ENCODE measurements at regions not wholly inside any gene's neighbourhood (a gene's known extent, or its start where the extent isn't known, plus 50 kb on each side); places are given as distances from the start of the nearest gene placed in this dataset.
"Not testable (repeated sequence)": the region's sequence is repeated elsewhere in the genome, so short reads cannot be mapped to it uniquely, and the experiment has no call there.

- no peak for ATAC-seq
These were observed 98.9 kb upstream of the IPO9 start for GRCh38 chr1:201729973-201730608.

GRCh38 chr1:201730611-201731010 is 98.3 kb upstream of the IPO9 start:
- no peak for ATAC-seq

DNA sequence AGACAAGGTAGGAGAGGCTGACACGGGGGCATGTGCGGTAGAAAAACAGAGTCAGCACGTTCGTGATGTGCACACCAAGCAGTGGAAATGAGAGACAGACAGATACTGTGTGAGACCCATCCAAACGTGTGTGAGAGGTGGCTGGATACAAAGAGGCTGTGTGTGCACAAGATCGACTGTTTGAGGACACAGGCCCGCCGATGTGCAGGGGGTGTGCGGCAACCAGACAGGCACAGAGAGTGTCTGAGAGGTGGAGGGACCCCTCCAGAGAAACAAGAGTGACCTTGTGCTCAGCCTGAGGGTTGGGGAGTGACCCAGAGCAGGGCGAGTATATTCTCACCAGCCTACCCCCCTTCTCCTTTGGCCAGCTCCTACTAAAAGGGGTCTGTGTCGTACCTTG is 97.8 kb upstream of the IPO9 start:
- peak; percentile 10 for ATAC-seq

- ATAC-seq: no peak
These were observed 97.4 kb upstream of the IPO9 start for GRCh38 chr1:201731592-201731991.

GRCh38 chr1:201732351-201732750 is 96.6 kb upstream of the IPO9 start:
- ATAC-seq: no peak

GRCh38 chr1:201734221-201734620 is 94.7 kb upstream of the IPO9 start:
- not testable (repeated sequence) for ATAC-seq

GRCh38 chr1:201734786-201735185 is 94.2 kb upstream of the IPO9 start:
- no peak for ATAC-seq

DNA sequence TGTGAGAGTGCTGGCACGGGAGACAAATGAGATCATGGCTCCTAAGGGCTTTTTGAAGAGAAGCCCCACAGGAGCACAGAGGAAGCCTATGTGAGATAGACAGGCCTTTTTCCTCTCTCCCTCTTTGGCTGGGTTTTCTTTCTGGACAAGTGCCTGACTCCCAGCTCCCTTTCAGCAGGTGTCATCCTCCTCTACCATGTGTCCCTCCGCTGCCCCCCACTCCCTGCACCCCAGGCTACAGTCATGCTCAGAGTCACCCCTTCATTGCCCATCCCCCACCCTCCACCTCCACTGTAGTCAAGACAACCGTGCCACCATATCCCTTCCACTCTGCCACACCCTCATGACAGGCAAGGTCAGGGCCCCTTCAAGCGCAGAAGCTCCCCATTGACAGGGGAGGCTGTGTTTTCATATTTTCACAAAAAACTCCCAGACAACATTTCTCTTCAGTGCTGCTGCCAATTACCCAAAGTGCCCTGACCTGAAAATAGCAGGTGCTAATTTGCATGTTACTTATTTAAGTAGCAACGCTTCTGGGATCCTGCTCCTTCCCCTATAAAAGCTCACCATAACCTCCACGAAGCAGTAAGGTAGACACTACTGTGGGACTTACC is 92.1 kb upstream of the IPO9 start:
- ATAC-seq: no peak

DNA sequence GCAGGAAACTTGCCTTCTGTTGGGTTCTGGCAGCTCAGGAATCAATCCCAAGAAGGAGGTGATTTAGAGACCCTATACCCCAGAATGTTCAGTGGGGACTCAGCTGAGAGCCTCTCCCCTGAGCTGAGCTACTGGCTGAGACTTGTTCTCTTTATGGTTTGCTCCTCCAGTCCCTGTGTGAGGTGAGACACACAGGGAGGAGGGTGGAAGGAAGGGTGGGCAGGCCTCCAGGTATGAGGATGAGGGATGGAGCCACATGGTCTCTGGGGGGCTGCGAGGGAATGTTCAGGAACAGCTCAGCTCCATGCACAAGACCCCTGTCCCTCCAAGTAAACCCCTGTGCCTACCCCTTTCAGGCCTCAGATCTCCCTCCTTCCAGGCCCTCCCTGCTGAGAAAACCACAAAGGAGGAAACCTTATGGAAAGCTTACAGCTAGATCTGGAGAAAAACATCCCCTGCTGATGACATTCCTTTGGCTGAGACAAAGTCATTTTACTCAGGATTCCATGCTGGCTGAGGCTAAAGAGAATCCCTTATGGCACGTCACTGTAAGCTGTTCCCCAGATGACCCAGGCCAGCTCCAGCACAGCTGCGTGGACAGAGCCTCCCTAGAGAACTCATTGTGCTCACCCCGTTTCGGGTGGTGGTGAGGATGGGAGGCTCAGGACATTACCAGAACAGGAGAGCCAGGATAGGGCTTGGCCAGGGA is 91.5 kb upstream of the IPO9 start:
- no peak for ATAC-seq

DNA sequence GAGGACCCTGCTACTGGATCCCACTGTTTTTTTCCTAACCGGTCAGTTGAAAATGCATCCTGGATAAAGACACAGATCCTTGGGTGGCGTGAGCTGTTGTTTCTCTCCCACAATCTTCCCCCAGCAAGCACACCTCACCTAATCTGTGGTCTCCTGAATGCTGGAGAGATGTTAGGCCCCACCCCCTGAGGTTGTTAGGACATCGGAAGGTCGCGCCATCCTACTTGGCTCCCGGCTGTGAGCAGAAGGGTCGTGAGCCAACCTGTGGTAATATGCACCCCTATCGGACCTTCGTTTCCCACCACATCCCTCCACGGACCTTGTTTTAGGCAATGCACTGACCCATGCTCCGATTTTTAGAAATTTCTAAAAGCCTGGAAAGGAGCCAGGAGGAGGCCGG is 89.9 kb upstream of the IPO9 start:
- no peak for ATAC-seq

DNA sequence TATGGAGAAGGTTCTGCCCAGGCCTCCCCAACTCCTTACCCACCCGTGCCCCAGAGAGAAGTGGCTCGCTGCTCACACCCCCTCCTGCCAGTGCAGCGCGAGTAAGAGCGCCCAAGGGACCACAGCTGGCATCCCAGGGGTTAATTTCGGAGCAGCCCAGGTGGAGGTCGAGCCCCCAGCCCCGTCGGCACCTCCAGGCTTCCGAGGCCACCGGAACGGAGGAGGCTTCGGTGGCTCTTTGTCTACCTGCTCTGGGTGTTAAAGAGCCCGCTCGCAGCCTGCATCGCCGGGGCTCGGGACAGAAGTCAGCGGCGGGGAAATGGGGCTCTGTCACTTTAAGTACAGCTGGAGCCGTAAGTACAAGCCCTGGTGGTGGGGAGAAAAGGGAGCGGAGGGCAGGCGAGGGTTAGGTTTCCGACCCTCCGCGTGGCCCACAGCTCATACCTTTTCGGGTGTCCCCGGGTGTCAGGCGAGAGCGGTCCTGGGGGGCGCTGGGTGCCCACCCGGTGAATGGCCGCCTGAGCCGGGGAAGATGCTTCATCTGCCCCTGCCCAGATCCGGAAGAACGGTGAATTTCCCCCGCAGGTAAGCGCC is 89.4 kb upstream of the IPO9 start:
- peak; percentile 63 for ATAC-seq

GRCh38 chr1:201740086-201740541 is 88.8 kb upstream of the IPO9 start:
- ATAC-seq: no peak

DNA sequence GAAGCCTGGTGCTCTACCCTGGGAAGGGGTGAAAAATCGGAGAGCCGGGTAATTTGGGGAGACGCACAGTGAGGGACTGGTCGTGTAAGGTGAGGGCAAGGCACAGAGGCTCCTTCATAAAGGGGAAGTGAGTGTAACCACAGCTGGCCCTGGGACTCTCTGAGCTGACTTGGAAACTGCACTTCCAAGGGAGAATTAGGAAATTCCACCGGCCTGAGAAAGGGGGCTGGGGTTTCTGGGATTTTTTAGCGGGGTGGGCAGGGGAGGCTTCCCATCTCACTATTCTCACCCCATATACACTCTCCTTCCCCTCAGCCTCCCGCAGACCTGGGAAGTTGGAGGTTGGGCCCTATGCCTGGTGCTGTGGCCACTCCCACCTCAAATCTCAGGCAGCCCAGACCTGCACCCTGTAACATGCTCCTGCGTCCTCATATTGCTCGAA is 88.3 kb upstream of the IPO9 start:
- peak; percentile 63 for ATAC-seq

DNA sequence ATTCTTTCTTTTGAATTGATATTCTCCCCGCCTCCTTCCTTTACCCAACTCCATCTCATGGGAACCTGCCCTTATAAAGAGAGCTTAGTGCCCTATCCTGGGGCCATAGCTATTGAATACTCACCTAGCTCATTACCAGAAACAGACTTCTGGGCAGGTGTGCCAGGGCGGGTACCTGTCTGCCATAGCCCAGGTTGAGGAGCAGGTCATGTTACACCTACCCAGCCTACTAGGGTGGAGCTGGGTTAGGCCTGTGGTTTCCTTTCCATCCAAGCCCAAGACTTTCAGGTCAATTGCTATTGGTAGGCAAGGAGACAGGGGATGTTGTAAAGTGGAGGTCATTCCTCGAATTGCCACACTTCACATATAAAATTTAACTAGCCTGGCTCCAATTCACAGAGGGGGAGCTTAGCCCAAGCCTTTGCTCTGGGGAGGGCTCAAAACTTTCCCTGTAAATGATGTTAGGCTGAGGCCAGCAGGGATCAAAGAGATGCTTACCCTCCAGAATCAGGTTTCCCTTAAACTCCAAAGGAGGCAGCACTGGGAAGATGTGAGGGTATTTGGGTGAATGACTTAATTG is 87.1 kb upstream of the IPO9 start:
- peak; percentile 93 for ATAC-seq

- ATAC-seq: no peak
These were observed 86.5 kb upstream of the IPO9 start for GRCh38 chr1:201742476-201742875.

- no peak for ATAC-seq
These were observed 85.8 kb upstream of the IPO9 start for GRCh38 chr1:201742955-201743805.

DNA sequence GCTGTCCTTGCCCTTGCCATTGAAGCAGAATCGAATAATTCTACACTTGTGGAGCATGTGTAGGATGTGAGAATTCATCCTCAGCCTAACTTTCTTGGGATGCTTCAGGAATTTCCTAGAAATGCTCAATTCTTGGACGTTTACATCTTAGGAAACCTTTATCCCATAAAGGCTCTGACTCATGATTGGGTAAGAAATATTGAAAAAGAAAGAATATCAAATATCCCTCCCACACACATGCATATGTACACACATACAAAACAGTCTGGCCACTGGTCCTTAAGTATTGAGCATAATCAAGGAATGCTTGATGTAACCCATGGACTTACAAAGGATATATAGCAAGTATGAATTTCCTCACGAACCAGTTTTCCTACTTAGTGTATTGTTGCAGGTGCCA is 83.9 kb upstream of the IPO9 start:
- no peak for ATAC-seq

DNA sequence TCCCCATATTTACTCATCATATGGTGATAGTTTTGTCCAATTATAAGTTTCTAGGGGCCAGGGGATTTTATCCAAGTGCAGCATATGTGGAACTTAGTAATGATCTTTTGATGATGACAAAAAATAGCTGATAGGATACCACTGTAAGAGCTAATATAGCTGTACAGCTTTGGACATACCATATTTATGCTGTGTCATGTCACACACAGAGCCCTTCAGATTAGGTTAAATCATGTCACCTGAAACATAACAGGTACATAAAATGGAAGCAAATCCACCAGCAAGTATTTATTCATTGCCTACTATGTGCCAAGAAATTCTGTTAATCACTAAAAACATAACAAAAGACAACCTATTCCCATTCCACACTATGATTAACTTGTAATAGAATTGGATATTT is 82.8 kb upstream of the IPO9 start:
- no peak for ATAC-seq

GRCh38 chr1:201747261-201747660 is 81.7 kb upstream of the IPO9 start:
- ATAC-seq: no peak

DNA sequence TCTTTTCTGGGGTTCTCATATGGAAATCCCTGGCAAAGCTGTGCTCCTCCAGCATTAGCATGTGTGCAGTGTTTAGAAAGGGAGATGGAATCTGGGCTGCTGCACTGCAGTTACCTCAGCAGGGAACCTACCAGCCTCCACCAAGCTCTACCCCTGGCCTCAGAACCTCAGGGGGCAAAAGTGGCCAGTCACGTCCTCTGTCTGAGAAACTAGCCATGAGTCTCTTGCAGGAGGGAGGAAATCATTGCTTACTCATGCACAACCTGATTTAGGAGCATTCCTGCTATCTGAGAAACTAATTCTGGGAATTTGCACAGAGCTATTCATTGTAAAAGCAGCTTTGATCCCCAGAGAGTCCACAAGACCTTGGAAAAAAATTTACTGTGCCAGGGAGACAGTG is 80.6 kb upstream of the IPO9 start:
- ATAC-seq: no peak

DNA sequence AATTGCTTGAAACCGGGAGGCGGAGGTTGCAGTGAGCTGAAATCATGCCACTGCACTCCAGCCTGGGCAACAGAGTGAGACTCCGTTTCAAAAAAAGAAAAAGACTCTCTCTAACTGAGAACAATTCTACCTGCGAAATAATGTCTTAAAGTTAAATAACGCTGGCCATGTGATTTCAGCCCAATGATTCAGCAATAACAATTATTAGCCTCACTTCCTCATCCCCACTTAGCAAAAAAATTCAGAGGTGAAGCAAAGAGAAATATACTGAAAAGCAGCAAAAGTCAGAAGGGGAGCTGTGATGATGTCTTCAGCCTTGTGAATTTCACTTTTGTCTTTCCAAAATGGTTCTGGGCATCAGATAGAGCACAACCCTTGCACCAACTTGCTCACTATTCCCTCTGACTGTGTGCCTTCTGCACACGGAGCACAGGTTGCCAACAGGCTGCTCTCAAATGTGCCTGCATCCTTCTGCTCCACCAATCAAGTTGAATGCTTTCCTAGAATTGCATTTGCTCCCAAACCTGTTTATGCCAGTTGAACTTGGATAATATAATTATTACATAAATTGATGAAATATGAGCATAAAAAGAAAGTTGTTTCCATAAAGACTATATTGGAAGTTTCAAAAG is 79.8 kb upstream of the IPO9 start:
- ATAC-seq: no peak

GRCh38 chr1:201750120-201750519 is 78.8 kb upstream of the IPO9 start:
- ATAC-seq: no peak

All from esophagus mucosa (tissue), 1 donor.